MM.1S (cell line): ENCODE measurements at regions not wholly inside any gene's neighbourhood (a gene's known extent, or its start where the extent isn't known, plus 50 kb on each side); places are given as distances from the start of the nearest gene placed in this dataset.

Source experiments
- CTCF ChIP-seq: fragments of 300-600 bp; sonication (generic); IDR thresholded peaks from 2 replicates; pipeline ENCODE4 v1.5.1; 2016; ENCODE audit warnings: antibody characterized with exemption, low read length, mixed read lengths
- EZH2 ChIP-seq: fragments of 300-600 bp; sonication (generic); optimal IDR thresholded peaks from 2 replicates; pipeline ENCODE3; 2017; ENCODE audit warnings: low read depth, mild to moderate bottlenecking, antibody characterized with exemption, low read length, mixed read lengths
- EZH2phosphoT487 ChIP-seq: fragments of 300-600 bp; sonication (generic); IDR thresholded peaks from 2 replicates; pipeline ENCODE4 v1.6.1; 2018; ENCODE audit warnings: antibody characterized with exemption, low read length

- TF ChIP-seq CTCF (no peak), EZH2phosphoT487 (no peak), EZH2 (no peak)
Measured at GRCh38 chr13:38013676-38014075, 144.1 kb upstream of the TRPC4 start.
